ENCODE measurements at regions not wholly inside any gene's neighbourhood (a gene's known extent, or its start where the extent isn't known, plus 50 kb on each side); places are given as distances from the start of the nearest gene placed in this dataset.

DNA sequence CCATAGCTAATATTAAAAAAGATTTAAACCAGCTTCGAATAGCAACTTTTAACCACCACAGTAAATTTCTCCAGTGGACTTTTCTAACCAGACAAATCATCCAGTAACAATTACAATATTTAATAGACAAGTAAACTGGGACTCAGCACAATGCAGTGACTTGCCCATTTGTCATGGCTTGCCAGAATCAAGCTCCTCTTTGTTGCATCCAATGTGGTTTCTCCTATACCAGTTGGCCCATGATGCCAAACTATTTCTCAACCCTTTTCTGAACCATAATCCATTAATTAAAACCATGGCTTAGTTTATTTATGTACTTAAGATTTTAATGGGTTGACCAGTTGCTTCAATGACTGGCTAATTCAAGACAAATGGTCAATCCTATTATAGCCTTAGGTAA lies 64.4 kb downstream of the DIO2 start:
- TF ChIP-seq, protein P1, sequence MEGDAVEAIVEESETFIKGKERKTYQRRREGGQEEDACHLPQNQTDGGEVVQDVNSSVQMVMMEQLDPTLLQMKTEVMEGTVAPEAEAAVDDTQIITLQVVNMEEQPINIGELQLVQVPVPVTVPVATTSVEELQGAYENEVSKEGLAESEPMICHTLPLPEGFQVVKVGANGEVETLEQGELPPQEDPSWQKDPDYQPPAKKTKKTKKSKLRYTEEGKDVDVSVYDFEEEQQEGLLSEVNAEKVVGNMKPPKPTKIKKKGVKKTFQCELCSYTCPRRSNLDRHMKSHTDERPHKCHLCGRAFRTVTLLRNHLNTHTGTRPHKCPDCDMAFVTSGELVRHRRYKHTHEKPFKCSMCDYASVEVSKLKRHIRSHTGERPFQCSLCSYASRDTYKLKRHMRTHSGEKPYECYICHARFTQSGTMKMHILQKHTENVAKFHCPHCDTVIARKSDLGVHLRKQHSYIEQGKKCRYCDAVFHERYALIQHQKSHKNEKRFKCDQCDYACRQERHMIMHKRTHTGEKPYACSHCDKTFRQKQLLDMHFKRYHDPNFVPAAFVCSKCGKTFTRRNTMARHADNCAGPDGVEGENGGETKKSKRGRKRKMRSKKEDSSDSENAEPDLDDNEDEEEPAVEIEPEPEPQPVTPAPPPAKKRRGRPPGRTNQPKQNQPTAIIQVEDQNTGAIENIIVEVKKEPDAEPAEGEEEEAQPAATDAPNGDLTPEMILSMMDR (IDR thresholded peaks at IDR 0.05) = no peak
- H3K27ac ChIP-seq = no peak overlapping the region
- no peak for DNase-seq (ENCODE audit: low spot score)
- no peak overlapping the region for H3K4me3 ChIP-seq

DNA sequence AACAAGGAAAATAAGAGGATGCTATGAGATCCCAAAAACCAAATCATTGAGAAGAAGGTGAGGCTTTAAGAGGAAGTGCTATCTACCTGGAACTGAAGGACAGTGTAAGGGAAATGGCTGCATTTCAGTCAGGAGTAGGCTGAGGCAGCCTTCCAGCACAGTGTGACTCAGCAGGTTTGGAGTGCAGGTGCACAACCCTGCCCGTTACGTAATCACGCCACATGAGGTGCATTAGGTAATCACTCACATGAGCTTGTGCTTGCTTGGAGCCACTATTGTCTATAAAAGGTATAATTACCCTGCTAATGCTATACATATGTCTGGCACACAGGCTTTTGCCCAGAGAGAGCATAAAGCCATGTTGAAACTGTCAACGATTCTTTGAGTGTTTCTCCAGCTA lies 74.9 kb downstream of the DIO2 start:
- Histone ChIP-seq H3K4me3 (no peak overlapping the region), H3K27ac (no peak overlapping the region)
- TF ChIP-seq, protein P1 (IDR thresholded peaks at IDR 0.05) = no peak
- no peak for DNase-seq (ENCODE audit: low spot score)

DNA sequence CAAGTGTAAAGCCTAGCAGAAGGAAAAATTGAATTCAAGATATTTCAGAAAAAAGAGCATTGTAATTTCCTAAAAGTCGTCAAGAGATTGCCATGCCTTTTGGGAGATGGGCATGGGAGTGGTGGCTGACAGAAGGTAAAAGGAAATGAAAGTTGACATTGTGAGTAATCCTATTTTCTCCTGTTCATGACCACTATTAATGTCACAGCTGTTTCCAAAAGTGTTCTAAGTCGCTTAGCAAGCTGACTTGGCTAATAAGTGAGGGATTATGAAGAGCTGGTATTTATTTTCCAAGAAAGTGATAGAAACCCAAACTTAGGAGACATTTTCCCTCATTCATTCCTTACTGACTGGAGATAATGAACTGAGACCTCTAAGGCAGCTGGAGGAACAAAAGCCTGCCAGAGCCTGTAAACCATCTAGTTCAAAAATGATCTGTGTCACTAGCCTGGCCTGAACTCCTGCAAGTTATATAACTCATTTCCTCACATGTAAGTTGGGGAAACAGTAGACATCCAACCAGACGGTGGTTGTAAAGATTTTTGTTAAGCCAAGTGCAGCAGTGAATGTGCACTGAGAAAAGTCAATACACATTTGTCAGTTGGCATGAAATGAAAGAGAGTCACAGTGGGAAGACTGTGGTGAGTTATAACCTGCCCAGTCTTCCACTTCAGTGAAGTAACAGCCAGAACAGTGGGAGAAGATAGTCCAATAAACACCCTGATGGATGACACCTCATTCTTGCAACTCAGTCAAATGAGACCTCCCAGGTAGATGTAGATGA lies 75.8 kb downstream of the DIO2 start:
- H3K27ac ChIP-seq = no peak overlapping the region
- TF ChIP-seq, protein P1 (IDR thresholded peaks at IDR 0.05) = no peak
- H3K4me3 ChIP-seq = no peak overlapping the region
- no peak for DNase-seq (ENCODE audit: low spot score)

DNA sequence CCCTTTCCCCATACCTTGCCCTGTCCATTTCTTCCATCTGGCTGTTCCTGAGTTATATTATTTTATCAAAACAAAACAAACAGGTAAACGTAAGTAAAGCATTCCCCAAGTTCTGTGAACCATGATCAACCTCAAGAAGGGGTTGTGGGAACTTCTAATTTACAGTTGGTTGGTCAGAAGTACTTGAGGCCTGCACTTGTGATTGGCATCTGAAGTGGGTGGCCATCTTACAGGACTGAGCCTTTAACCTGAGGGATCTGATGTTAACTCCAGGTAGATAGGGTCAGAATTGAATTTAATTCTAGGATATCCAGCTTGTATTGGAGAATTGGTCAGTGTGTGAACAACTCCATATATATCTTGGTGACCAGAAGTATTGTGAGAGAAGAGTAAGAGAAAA lies 77.0 kb downstream of the DIO2 start:
- DNase-seq (ENCODE audit: low spot score) = no peak
- Histone ChIP-seq H3K4me3 (no peak overlapping the region), H3K27ac (no peak overlapping the region)
- TF ChIP-seq, protein P1 (IDR thresholded peaks at IDR 0.05) = no peak

DNA sequence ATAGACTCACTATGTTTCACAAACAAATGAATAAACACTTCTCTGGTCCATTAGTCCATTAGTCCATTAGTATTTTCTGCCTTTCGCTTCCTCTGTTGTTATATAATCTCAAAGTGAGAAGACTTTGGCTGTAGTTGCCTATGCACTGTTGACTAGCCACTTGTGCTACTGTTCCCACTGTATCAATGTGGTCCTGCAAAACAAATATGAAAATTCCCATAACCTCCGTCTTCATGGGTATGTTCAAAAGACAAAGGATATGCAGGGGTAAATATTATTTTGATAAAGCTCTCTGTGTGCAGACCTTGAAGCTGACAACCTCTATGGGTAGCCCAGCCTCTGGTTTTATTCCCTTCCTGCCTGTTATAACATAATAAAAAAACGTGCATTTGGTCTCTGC lies 77.8 kb downstream of the DIO2 start:
- Histone ChIP-seq H3K27ac (no peak overlapping the region), H3K4me3 (no peak overlapping the region)
- DNase-seq (ENCODE audit: low spot score) = no peak
- TF ChIP-seq, protein P1 (IDR thresholded peaks at IDR 0.05) = no peak

DNA sequence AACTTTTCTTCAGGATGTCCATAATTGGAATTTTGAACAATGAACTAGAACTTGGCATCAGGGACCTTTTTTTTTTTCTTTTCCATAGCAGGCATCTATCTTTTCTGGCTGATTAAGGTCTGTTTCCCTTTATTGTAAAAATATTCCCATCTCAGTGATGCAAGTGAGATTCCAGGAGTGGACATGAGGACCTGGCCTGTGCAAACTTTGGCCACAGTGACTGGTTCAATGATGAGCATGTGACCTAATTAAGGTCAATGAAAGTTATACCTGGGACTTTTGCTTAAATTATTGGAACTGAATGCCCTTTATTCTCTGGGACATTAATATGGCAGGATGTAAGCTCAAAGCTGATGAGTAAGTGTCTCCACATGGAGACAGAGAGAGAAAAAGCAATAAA lies 83.8 kb downstream of the DIO2 start:
- no peak for DNase-seq (ENCODE audit: low spot score)
- Histone ChIP-seq H3K27ac (no peak overlapping the region), H3K4me3 (no peak overlapping the region)
- TF ChIP-seq, protein P1 (IDR thresholded peaks at IDR 0.05) = no peak

DNA sequence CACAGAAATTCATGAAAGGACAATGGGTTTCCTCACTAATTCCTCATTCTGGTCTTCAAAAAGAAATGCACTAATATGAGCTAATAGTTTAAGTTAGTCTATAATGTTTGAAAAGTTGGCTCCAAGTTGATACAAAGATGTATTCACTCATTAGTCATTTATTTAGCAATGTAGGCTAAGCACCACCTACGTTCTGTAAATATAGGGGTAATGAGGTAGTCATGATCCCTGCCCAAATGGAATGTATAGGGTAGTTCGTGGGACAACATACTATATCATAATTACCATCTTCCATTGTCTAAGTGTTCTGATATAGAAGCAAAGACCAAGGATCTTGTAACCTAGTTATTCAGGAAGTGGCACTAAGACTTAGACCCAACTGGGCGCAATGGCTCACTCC lies 86.5 kb downstream of the DIO2 start:
- no peak for DNase-seq (ENCODE audit: low spot score)
- Histone ChIP-seq H3K4me3 (no peak overlapping the region), H3K27ac (no peak overlapping the region)
- TF ChIP-seq, protein P1 (IDR thresholded peaks at IDR 0.05) = no peak

Data from coronary artery (tissue), 2 donors.